Vagina (tissue), 2 donors: ENCODE measurements at regions not wholly inside any gene's neighbourhood (a gene's known extent, or its start where the extent isn't known, plus 50 kb on each side); places are given as distances from the start of the nearest gene placed in this dataset.

ENCODE experiments used
- CTCF ChIP-seq, 3 experiments: fragments of 450-650 bp in 2 of 3; fragments of 200-600 bp in 1 of 3; sonication (generic) in 1 of 3; IDR thresholded peaks; one replicate each; pipeline ENCODE4 v1.5.1; 2017 to 2019; ENCODE audit warnings: antibody characterized with exemption in 3 of 3, mild to moderate bottlenecking in 2 of 3, moderate library complexity in 2 of 3
- POLR2A ChIP-seq, 2 donors: fragments of 450-650 bp; IDR thresholded peaks; one replicate each; pipeline ENCODE4 v1.6.1; 2017; ENCODE audit warnings: antibody characterized with exemption in 2 of 2, mild to moderate bottlenecking in 2 of 2, moderate library complexity in 2 of 2

GRCh38 chr18:40338284-40338683 is 1616.8 kb upstream of the PIK3C3 start:
- TF ChIP-seq CTCF (IDR thresholded peaks at IDR 0.05) (no peak), POLR2A (IDR thresholded peaks at IDR 0.05) (no peak)
